GM18867 (cell line): ENCODE measurements at regions not wholly inside any gene's neighbourhood (a gene's known extent, or its start where the extent isn't known, plus 50 kb on each side); places are given as distances from the start of the nearest gene placed in this dataset.
"Not testable (repeated sequence)": the region's sequence is repeated elsewhere in the genome, so short reads cannot be mapped to it uniquely, and the experiment has no call there.

Source experiments
- ATAC-seq: cut with Tn5 transposase; IDR thresholded peaks from one replicate; pipeline ENCODE4 v1.9.1; 2021; ENCODE audit warnings: mild to moderate bottlenecking, moderate library complexity; ENCODE audit not compliant: unreplicated experiment

DNA sequence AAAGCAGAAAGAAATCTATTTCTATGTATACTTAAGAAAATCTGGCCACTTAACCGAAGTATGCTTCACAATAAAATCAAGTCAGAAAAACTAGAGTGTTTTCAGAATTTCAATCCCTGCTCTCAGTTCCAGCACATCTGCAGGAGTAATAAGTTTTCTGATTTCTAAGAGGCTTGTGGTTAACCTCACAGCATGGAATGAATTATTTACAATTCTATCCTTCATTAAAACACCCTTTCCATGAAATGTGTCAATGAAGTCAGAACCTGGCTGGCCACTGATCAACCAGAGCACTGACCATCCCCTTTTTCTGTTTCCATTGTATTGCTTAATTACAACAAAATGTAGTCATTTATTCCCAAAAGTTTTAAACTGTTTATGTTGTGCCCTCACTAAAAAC, 781.4 kb upstream of the INTU start:
- ATAC-seq = no peak

DNA sequence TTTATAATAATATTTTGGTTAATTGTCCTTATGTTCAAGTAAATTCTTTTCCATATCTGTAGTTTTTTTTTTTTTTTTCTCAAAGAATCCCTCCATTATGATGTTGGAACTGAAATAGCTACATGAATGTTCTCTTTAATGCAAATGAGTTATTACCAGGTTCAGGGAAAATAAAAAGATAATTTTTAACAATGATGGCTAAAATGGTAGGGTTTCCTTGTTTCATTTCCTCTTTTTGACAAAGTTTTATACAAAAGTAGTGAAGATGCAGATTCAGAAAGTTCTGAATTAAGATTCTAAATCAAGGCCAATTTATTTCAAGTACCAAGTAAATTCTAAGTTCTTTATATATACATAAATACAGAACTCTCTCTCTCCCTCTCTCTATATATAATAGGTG, 779.0 kb upstream of the INTU start:
- ATAC-seq = peak; percentile 45

DNA sequence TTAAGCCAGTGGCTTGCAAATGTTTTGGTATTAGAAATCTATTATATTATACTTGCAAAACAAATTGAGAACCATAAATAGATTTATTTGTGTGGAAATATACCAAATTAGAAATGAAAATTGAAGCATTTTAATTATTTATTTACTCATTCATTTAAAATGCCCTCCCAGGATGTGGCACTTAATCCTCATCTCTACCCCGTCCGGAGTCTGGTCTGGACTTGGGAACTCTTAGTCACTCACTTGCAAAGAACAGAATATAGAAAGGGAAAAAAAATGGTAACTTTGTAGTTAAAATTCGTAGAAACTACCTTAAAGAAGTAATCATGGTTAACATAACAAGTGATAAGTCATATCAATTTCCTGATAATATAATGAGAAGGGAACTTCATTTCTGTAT, 775.9 kb upstream of the INTU start:
- ATAC-seq = no peak

DNA sequence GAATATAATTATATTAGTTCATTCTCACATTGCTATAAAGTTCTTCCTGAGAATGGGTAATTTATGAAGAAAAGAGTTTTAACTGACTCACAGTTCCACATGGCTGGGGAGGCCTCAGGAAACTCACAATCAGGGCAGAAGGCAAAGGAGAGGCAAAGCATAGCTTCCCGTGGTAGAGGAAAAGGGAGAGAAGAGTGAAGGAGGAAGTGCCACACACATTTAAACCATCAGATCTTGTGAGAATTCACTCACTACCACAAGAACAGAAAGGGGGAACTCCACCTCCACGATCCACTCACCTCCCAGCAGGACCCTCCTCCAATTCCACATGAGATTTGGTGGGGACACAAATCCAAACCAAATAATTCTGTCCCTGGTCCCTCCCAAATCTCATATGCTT, 773.4 kb upstream of the INTU start:
- ATAC-seq = no peak

DNA sequence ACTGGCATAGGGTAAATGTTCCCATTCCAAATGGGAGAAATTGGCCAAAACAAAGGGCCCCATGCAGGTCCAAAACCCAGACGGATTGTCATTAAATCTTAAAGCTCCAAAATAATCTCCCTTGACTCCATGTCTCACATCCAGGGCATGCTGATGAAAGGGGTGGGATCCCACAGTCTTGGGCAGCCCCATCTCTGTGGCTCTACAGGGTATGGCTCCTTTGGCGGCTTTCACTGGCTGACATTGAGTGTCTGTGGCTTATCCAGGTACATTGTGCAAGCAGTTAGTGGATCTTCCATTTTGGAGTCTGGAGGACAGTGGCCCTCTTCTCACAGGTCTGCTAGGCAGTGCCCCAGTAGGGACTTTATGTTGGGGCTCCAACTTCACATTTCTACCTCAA, 772.9 kb upstream of the INTU start:
- no peak for ATAC-seq

DNA sequence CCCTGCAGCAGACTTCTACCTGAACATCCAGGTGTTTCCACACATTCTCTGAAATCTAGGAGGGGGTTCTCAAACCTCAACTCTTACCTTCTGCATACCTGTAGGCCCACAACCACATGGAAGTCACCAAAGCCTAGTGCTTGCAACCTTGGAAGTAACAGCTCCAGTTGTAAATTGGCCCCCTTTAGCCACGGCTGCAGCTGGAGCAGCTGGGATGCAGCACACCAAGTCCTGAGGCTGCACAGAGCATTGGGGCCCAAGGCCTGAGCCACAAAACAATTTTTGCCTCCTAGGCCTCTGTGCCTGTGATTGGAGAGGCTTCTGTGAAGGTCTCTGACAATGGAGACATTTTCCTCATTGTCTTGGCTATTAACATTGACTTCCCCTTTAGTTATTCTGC, 772.4 kb upstream of the INTU start:
- no peak for ATAC-seq

DNA sequence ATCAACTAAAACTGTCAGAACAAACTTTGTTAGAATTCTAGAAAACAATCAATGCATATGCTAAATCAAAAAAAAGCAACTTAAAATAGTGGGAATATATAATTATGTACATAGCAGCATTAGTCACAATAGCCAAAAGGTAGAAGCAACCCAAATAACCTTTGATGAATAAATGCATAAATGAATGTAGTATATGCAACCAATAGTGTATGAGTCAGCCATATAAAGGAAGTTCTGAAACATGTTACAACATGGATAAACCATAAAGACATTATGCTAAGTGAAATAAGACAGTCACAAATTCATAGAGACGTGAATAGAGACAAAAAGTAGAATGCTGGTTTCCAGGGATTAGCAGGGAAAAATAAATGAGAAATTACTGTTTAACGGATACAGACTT, 762.8 kb upstream of the INTU start:
- ATAC-seq = no peak

DNA sequence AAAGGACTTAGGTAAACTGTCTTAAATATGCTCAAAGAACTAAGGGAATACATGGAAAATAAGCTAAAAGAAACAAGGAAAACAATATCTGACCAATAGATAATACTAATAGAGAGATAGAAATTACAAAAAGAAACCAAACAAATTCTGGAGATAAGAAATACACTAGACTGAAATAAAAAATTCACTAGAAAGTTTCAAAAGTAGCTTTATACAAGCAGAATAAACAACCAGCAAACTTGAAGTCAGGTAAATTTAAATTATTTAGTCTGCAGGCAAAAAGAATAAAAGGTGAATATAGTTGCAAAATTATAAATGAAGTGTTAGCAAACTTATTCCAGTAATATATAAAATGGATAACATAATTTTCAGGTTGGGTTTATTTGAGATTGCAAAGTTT, 760.9 kb upstream of the INTU start:
- no peak for ATAC-seq

DNA sequence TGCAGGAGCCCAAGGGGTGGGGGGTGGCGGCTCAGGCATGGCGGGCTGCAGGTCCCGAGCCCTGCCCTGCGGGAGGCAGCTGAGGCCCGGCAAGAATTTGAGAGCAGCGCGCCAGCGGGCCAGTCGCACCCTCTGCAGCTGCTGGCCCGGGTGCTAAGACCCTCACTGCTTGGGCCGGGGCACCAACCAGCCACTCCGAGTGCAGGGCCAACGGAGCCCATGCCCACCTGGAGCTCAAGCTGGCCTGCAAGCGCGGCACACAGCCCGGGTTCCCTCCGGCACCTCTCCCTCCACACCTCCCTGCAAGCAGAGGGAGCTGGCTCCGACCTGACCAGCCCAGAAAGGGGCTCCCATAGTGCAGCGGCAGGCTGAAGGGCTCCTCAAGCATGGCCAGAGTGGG, 758.2 kb upstream of the INTU start:
- no peak for ATAC-seq

DNA sequence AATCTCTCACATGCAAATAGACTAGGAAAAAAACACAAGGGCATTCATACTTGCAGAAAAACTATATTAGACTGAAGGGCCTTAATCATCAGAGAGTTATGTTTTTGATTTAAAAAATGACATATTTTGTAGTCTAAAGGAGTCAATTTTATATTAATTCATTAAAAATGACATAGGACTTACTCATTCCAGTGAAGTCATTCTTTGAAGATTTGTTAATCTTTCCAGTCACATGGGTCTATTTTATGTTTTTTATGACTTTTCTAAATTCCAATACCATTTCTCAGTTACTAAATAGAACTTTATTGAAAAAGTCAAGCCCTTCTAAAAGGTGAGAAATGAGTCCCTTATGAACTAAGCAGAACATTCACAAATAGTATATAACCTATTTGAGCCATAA, 743.8 kb upstream of the INTU start:
- no peak for ATAC-seq

DNA sequence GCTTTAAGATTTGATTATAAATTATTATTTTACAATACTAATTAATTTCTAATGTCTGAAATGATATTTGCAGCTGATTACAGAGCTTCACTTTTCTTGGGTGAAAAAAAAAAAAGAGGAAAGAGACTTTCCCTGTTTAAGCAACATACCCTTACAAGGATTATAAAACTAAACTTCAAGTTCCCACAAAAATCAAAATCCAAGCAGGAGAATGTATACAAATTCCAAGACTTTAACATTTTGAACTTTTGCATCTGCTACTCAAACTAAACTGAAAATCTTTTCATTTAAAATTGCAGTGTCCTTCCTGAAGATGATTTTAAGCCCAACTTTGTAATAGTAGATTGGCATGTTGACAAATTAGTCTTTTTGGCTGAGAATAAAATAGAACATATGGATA, 742.4 kb upstream of the INTU start:
- no peak for ATAC-seq

DNA sequence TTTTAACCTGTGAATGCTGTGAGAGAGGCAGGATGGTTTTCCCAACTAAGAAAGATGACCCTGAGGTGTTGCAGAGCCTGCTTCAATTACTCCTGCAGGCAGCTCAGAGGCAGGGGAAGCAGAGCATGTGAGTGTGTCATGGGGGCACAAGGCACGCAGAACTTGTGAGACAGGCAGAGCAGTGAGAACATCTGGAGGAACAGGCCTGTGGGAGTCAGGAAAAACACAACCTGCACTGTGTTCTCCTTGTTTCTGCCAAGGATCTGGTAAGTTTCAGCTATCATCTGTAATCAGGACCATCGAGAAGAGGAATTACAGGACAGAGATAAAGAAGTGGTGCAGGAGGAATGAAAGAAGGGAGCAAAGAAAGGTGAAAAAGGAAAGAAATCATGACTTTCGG, 741.8 kb upstream of the INTU start:
- no peak for ATAC-seq

DNA sequence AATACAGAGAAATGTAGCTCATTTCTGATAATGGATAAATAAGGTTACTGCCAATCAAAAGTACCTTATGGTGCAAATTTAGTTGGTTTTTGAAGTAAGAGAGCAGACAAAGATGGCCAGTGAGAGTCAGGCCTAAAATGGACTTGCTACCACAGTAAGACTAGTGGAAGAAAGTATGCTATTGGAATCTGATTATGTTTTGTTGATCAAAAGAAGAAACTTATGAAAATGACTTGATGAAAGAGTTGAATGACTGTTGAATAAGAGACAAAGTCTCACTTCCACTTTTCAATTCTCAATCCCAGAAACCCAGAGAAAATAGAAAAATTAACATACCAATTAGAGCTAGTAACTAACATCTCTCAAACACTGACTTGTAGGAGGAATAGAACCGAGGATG, 737.8 kb upstream of the INTU start:
- ATAC-seq = no peak

DNA sequence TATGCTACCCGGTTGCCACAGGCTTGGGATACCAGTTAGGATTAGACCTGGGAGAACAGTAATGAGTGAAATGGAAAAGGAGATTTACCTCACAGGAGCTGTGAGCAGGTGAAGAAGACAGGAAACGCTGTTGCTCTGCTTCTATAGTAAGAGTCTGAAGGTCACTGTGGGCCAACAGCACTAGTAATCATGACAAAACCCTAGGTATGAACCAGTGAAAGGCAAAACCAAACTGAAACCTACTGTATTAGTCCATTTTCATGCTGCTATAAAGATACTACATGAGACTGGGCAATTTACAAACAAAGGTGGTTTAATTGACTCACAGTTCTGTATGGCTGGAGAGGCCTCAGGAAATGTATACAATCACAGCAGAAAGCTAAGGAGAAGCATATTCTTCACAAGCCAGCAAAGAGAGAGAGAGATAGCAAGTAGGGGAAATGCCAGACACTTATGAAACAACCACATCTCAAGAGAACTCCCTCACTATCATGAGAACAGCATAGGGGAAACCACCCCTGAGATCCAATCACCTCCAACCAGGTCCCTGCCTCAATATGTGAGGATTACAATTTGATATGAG, 736.7 kb upstream of the INTU start:
- no peak for ATAC-seq

DNA sequence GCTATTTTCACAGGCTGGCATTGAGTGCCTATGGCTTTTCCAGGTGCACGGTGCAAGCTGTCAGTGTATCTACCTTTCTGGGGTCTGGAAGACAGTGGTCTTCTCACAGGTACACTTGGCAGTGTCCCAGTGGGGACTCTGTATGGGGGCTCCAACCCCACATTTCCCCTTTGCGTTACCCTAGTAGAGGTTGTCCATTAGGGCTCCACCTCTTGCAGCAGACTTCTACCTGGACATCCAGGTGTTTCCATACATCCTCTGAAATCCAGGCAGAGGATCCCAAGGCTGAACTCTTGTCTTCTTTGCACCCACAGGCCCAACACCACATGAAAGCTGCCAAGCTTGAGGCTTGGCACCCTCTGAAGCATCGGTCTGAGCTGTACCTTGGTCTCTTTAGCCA, 735.7 kb upstream of the INTU start:
- ATAC-seq = no peak

DNA sequence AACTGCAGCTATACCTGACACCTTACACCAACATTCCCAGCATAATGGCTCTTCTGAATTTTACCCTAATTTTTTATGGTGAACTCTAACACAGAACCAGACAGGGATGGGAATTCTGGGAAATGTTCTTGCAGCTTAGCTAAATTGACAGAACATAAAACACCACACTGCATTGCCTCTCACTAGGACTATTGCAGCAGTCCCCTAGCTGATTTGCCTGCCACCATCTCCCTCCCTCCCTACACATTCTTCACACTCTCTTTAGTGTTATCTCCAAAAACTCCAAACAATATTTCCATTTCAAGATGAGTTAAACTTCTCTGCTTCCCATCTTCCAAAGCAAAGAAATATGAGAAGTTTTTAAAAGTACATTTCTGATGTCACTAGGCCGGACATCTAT, 733.9 kb upstream of the INTU start:
- ATAC-seq = no peak

DNA sequence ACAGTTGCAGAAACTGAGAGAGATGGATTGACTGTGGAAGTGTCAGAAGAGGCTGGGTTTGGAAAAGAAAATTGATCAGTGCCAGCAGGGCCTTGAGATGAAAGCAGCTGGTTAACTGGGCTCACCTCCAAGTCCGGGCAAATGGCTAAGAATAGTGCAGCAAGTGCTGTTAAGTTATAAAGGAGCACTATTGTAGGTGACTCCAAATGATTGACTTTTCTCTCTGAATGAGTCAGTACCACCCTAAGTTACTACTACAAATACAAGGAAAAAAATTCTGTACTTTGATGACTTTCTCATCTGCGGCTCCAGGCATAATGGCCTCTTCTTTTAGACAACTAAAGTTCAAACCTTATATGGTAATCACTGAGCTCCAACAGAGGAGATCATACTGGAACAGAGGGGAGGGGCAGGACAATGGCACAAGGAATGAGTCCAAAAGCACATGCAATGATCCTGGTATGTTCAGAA, 733.4 kb upstream of the INTU start:
- no peak for ATAC-seq

DNA sequence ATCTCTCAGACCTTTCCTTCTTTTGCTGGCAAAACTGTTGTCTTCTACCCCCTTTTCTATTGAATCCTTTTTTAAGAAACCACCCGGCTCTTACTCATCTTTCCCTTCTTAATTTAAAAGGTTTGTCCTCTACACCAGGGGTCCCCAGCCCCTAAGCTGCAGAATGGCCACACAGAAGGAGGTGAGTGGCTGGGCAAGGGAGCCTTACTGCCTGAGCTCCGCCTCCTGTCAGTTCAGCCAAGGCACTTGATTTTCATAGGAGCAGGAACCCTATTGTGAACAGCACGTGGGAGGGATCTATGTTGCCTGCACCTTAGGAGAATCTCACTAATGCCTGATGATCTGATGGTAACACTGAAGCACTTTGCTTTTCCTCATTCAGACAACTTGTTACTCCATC, 726.3 kb upstream of the INTU start:
- ATAC-seq = no peak

DNA sequence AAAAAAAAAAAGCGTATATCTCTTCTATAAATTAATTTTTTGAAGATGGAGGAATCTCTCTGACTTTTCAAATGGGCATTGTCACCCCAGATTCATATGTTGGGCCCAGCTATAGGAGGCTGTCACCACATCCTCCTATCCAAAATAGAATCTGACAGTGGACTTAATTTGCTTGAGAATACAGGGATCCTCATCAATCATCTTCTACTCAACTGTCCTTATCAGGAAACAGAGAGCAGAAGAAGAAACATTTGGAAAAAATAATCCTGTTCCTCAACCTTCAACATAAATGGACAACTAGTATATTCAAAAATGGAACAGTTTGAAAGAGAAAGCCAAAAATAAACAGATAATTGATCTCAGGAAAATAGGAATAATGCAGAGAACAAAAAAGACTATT, 725.4 kb upstream of the INTU start:
- ATAC-seq = no peak

DNA sequence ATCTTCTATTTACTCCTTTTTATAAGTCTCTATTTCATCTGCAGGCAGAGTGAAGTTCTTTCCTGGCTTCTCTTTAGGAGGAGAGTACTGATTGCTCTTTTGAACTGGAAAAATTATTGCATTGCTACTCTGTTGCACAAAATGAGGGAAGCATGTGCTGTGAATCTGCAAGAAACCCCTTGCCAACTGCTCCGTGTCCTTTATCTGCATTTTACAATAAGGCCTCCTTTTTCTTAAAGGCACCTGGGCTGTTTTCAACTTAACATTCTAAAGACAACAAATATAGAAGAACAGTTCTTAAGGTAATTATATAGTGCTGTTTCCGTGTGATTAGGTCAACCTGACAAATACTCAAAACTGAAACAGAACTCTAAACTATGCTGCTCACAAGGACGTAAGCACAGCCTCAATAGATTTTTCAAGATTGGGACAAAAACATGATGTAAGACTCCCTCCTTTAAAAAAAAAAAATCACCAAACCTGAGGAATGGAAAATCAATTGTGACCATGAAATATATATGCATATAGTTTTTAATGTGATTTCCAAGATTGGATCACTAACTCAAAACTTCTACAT, 716.6 kb upstream of the INTU start:
- ATAC-seq = no peak

DNA sequence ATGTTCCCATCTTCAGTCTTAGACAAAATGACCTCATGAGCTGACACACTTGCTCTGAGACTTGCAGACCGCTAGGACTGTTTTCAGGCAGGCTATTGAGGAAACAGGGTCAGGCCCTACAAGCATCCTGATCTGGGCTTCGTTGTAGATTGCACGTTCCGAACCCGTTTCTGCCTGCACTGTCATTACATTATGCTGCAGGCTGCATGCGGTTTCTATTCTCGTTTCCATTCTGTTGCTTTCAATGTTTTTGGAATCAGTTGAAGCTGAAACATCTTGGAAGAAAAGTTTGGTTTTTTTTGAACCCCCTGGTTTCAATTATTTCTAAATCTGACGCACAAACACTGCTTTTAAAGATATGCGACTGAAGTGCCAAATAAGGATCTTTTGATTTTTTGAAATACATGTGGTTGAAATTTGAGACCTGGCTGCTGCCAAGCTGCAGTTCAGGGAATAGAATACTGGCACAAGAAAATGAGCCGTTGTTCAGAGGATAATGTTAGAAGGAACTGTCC, 716.1 kb upstream of the INTU start:
- ATAC-seq = no peak

DNA sequence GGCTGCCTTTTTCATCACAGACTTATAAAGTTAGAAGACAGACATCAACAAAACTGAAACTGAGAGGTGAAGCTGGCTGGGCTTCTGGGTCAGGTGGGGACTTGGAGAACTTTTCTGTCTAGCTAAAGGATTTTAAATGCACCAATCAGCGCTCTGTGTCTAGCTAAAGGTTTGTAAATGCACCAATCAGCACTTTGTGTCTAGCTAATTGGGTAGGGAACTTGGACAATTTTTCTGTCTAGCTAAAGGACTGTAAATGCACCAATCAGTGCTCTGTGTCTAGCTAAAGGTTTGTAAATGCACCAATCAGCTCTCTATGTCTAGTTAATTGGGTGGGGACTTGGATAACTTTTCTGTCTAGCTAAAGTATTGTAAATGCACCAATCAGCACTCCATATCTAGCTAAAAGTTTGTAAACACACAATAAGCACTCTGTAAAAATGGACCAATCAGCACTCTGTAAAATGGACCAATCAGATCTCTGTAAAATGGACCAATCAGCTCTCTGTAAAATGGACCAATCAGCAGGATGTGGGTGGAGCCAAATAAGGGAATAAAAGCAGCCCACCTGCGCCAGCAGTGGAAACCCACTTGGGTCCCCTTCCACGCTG, 710.3 kb upstream of the INTU start:
- not testable (repeated sequence) for ATAC-seq

DNA sequence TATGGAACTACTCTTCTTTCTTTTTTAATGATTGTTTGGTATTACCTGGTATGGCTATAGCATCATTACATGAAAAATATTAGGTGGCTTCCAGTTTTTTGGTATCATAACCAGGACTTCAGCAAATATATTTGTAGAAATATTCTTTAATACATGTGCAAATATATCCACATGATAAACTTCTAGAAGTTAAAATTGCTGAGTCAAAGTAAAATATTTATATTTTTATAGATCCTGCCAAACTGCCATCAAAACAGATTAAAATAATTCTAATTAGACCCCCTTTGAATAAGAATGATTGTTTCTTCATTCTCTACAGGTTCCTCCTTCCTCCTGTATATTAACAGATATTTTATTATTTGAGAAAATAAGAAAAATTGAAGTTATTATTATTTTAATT, 708.5 kb upstream of the INTU start:
- no peak for ATAC-seq
